PC-3 (cell line): ENCODE measurements at regions not wholly inside any gene's neighbourhood (a gene's known extent, or its start where the extent isn't known, plus 50 kb on each side); places are given as distances from the start of the nearest gene placed in this dataset.

ENCODE experiments used
- ATAC-seq: fragments of 200-7000 bp; cut with Tn5 transposase; 2 replicates; pipeline ENCODE4 v1.9.1; 2020; ENCODE audit warnings: mild to moderate bottlenecking, moderate library complexity
- BruUV-seq: library from RNA; stranded (reverse); fragments of 400-500 nt; replicated peaks from 2 replicates; lab custom pipeline; 2021; lab: Mats Ljungman, UMichigan
- CTCF ChIA-PET: fragments of 300-600 bp; sonication (Branson Sonifier 250); formaldehyde crosslinking; loops from one replicate; lab custom pipeline; 2022; ENCODE audit warnings: antibody characterized with exemption; lab: Charles Lee
- POLR2A ChIA-PET: fragments of 300-600 bp; sonication (Branson Sonifier 250); formaldehyde crosslinking; loops from one replicate; lab custom pipeline; 2022; ENCODE audit warnings: antibody characterized with exemption; ENCODE audit not compliant: unreplicated experiment; lab: Charles Lee
- DNase-seq: peaks from one replicate; pipeline ENCODE4 v3.0.0-alpha.2; 2015
- H2AFZ ChIP-seq: fragments of 300-600 bp; sonication (generic); 2 replicates; pipeline ENCODE4 v1.6.0; 2016; ENCODE audit warnings: antibody characterized with exemption, low read length
- H3F3A ChIP-seq: fragments of 300-600 bp; sonication (generic); one replicate; pipeline ENCODE4 v1.6.0; 2017; ENCODE audit warnings: antibody characterized with exemption, low read length, control low read depth, mild to moderate bottlenecking; ENCODE audit not compliant: unreplicated experiment
- H3K27ac ChIP-seq: fragments of 300-600 bp; sonication (generic); 2 replicates; pipeline ENCODE4 v1.5.1; 2016; ENCODE audit warnings: mild to moderate bottlenecking, low read length
- H3K27me3 ChIP-seq: fragments of 300-600 bp; sonication (generic); 2 replicates; pipeline ENCODE4 v1.6.1; 2016; ENCODE audit warnings: low read length, mixed read lengths
- H3K36me3 ChIP-seq: fragments of 300-600 bp; sonication (generic); 2 replicates; pipeline ENCODE4 v1.6.1; 2016; ENCODE audit warnings: low read depth, mixed run types, low read length, mixed read lengths
- H3K4me1 ChIP-seq: fragments of 300-600 bp; sonication (generic); 2 replicates; pipeline ENCODE4 v1.5.1; 2016; ENCODE audit warnings: low read length; ENCODE audit not compliant: insufficient read depth
- H3K4me2 ChIP-seq: fragments of 300-600 bp; sonication (generic); 2 replicates; pipeline ENCODE4 v1.6.0; 2016; ENCODE audit warnings: low read length
- H3K4me3 ChIP-seq: fragments of 300-600 bp; sonication (generic); 2 replicates; pipeline ENCODE4 v1.5.1; 2016; ENCODE audit warnings: mild to moderate bottlenecking, low read length, mixed read lengths
- H3K79me2 ChIP-seq: fragments of 300-600 bp; sonication (generic); 2 replicates; pipeline ENCODE4 v1.6.1; 2017; ENCODE audit warnings: low read length, mixed read lengths
- H3K9ac ChIP-seq: fragments of 300-600 bp; sonication (generic); 2 replicates; pipeline ENCODE4 v1.6.0; 2016; ENCODE audit warnings: mild to moderate bottlenecking, low read length
- H3K9me2 ChIP-seq: fragments of 300-600 bp; sonication (generic); replicated peaks from 2 replicates; pipeline ENCODE4 v1.6.1; 2016; ENCODE audit warnings: mixed run types, low read length, mixed read lengths
- H3K9me3 ChIP-seq: fragments of 300-600 bp; sonication (generic); 2 replicates; pipeline ENCODE4 v1.6.1; 2016; ENCODE audit warnings: low read length, mixed read lengths
- H4K20me1 ChIP-seq: fragments of 300-600 bp; sonication (generic); 2 replicates; pipeline ENCODE4 v1.6.1; 2016; ENCODE audit warnings: low read length, mixed read lengths
- CTCF ChIP-seq: fragments of 300-600 bp; sonication (generic); conservative IDR thresholded peaks from 2 replicates; pipeline ENCODE4 v1.5.1; 2017; ENCODE audit warnings: antibody characterized with exemption, low read depth, mild to moderate bottlenecking, low read length
- EZH2 ChIP-seq: fragments of 300-600 bp; sonication (generic); IDR thresholded peaks from one replicate; pipeline ENCODE4 v1.6.1; 2017; ENCODE audit warnings: antibody characterized with exemption, mild to moderate bottlenecking, low read length; ENCODE audit not compliant: unreplicated experiment
- EZH2phosphoT487 ChIP-seq: fragments of 300-600 bp; sonication (generic); IDR thresholded peaks from 2 replicates; pipeline ENCODE4 v1.6.1; 2018; ENCODE audit warnings: mild to moderate bottlenecking, antibody characterized with exemption, low read length, borderline replicate concordance
- intact Hi-C: fragments of 100-400 bp; cut with micrococcal nuclease; formaldehyde crosslinking; loops from 2 replicates; pipeline ENCODE4 v1.9.0; 2023

GRCh38 chr5:166713295-166713694, 1578.2 kb upstream of the WWC1 start:
- CTCF ChIA-PET, result no interaction called here
- H3K27ac ChIP-seq, result no peak overlapping the region
- POLR2A ChIA-PET, result no interaction called here

GRCh38 chr5:166716856-166717492, 1574.5 kb upstream of the WWC1 start:
- no peak for ATAC-seq
- POLR2A ChIA-PET, result no interaction called here

More at GRCh38 chr5:166713295-166713694, 1578.2 kb upstream of the WWC1 start:
- Histone ChIP-seq H3K4me2 (no peak overlapping the region), H3K9ac (no peak overlapping the region), H3K9me3 (no peaks in the 10 kb centered on the region), H3K4me1 (no peaks in the 10 kb centered on the region), H4K20me1 (no peaks in the 10 kb centered on the region), H3K36me3 (no peaks in the 10 kb centered on the region), H3K79me2 (no peaks in the 10 kb centered on the region), H3K27me3 (no peaks in the 10 kb centered on the region), H2AFZ (no peak overlapping the region), H3F3A (no peaks in the 10 kb centered on the region), H3K4me3 (no peak overlapping the region), H3K9me2 (no peaks in the 10 kb centered on the region)
- DNase-seq (no peak), ATAC-seq (no peak)
- intact Hi-C loops, result no loop called here
- BruUV-seq, result no TSS peak
- no peak for TF ChIP-seq CTCF
- no peak for TF ChIP-seq EZH2
- TF ChIP-seq EZH2phosphoT487, result no peak

More at GRCh38 chr5:166716856-166717492, 1574.5 kb upstream of the WWC1 start:
- H3K36me3 ChIP-seq, result no peaks in the 10 kb centered on the region
- H3K27ac ChIP-seq, result no peak overlapping the region
- H3K27me3 ChIP-seq, result no peaks in the 10 kb centered on the region
- H3K4me3 ChIP-seq, result no peak overlapping the region
- no peak for TF ChIP-seq EZH2phosphoT487
- TF ChIP-seq EZH2, result no peak
- TF ChIP-seq CTCF, result no peak
- CTCF ChIA-PET, result no interaction called here
- H3K79me2 ChIP-seq, result no peaks in the 10 kb centered on the region
- intact Hi-C loops, result no loop called here
- no peak for DNase-seq
- H3K4me1 ChIP-seq, result no peaks in the 10 kb centered on the region
- H3K9me3 ChIP-seq, result no peaks in the 10 kb centered on the region
- H2AFZ ChIP-seq, result no peak overlapping the region
- no peaks in the 10 kb centered on the region for H4K20me1 ChIP-seq
- no peaks in the 10 kb centered on the region for H3K9me2 ChIP-seq
- no TSS peak for BruUV-seq
- no peaks in the 10 kb centered on the region for H3F3A ChIP-seq
- H3K4me2 ChIP-seq, result no peak overlapping the region
- H3K9ac ChIP-seq, result no peak overlapping the region
